ENCODE measurements at regions not wholly inside any gene's neighbourhood (a gene's known extent, or its start where the extent isn't known, plus 50 kb on each side); places are given as distances from the start of the nearest gene placed in this dataset.

DNA sequence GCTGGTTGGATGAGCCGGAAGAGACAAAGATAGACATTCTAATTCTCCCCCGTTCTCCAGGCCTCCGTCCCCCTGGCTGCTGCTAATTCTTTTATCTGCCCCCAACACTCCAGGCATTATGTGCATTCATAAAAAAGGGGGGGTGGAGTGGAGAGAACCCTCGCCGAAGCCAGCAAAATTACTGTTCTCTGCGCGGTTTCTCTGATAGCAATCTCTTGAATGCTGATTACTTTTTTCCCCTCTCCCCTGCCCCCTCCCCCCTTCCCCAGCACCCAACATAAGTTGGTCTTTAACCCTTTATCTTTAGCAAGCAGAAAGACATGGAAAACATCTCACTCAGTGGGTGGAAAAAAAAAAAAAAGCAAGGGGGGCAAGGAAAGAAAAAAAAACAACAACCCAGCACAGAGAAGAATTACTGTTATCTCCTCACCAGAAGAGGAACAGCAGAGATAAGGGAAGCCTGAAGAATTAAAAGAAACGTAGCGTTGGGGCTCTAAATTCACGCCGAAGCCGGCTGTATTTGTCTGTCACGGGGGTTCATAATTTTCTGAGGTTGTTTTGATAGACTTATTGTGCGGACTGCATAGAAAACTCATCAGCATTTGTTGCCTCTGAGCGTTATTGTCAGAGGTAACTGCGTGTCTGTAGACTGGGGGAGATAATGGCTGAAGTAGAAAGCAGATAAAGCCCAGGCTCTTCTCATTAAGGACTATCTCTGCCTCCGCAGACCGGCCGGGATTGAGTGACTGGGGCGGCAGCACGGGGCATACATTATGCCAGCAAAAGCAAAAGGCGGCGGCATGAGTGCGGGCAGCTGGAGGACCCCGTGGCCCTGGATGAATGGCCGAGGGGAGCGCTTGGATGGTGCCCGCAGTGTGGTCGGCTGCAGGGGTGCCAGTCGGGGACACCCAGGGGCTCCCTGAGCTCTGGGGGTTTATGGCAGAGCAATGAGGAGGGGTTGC, 126.9 kb downstream of the MRM1 start:
- no peak for DNase-seq (ENCODE audit: low spot score)

- DNase-seq (ENCODE audit: low spot score) = no peak
These were observed 128.9 kb downstream of the MRM1 start for GRCh38 chr17:36730095-36730808.

DNA sequence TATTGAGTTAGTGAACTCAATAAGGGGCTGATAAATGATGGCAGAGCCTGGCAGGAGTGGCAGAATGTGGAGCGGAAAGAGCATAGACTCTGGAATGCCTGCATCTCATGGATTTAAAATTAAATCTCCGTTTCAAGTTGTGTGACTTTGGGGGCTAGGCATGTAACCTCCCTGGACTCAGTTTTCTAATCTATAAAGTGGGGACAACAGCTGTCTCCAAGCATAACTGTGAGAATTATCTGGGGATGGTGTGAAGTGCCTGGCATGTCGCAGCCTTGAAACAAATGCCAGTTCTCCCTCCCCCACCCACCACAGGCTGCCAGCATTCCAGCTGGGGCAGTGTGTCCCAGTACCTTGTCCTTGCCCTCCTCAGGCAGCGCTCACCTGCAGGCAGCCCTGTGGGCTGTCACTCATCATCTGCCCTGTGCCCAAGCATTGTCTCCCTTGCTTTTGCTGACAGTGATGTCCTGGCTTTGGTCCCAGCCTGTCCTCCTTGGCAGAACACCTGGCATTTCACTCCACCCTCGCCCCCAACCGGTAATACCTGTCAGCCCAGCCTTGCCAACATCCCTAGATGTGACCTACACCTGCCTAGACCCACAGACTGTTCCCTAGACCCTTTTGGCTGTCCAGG, 129.6 kb downstream of the MRM1 start:
- no peak for DNase-seq (ENCODE audit: low spot score)

- no peak for DNase-seq (ENCODE audit: low spot score)
These were observed 130.4 kb downstream of the MRM1 start for GRCh38 chr17:36731811-36732210.

DNA sequence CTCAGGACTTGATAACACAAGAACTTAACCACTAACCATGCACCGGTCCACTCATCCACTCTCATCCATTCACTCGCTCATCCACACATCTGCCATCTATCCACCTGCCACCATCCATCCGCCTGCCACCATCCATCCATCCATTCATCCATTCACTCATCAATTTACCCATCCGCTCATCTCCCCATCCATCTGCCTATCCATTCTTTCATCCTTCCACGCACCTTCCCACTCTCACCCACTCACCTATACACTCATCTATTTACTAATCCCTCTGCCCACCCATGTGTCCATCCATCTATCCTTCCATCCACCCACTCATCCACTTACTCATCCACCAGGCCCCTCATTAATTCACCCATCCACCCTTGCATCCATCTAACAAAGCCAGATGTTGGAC, 131.0 kb downstream of the MRM1 start:
- DNase-seq (ENCODE audit: low spot score) = no peak

- DNase-seq (ENCODE audit: low spot score) = no peak
These were observed 135.1 kb downstream of the MRM1 start for GRCh38 chr17:36736201-36737156.

- DNase-seq (ENCODE audit: low spot score) = no peak
These were observed 137.8 kb downstream of the MRM1 start for GRCh38 chr17:36739208-36739607.

DNA sequence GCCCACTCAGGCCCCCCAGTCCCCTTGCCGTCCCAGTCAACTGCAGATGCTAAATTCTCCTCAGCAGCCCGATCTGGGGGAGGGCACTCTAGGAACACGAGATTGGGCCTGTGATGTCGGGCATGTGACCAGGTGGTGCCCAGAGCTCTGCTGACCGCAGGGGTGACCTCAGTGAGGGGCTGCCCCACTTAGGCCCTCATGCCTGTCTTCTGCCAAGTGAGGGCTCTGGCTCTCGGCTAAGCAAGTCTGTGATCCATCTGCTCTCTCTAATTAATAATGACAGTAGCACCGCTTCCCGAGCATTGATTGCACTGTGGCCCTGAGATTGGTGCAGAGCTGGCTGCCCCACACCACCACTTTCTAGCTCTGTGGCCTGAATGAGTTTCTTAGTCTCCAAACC, 138.8 kb downstream of the MRM1 start:
- no peak for DNase-seq (ENCODE audit: low spot score)

GRCh38 chr17:36741019-36741902, 139.9 kb downstream of the MRM1 start:
- DNase-seq (ENCODE audit: low spot score) = no peak

DNA sequence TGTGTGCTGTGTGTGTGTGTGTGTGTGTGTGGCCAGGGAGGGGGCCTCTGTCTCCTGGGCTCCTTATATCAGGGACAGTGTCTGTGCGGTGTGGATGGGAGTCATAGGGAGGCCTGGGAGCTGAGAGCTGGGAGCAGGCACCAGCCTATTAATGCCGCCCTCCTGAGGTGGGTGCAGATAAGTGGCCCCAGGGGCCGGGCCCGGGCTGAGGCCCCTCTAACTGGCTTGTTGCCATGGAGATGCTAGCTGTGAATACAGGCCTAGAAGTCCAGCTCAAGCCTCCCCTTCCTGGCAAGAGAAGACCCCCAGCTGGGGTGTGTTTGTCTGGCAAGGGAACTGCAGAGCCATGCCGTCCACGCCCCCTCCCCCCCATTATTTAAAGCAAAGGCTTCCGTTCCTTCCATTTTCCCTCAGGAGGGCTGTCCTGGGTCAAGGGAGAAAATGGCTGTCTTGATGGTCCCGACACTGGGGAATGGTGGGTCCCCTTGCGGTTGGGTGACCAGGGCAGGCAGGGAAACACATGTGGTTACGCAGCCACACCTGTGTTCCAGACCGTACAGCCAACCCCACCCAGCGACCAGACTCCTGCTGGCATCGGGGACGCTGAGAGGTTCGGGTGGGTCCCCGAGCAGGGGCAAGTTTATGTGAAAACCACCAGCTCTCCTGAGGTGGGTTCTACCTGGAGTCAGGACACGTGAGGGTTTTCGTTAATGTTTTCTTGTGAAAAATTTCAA, 141.1 kb downstream of the MRM1 start:
- no peak for DNase-seq (ENCODE audit: low spot score)

DNA sequence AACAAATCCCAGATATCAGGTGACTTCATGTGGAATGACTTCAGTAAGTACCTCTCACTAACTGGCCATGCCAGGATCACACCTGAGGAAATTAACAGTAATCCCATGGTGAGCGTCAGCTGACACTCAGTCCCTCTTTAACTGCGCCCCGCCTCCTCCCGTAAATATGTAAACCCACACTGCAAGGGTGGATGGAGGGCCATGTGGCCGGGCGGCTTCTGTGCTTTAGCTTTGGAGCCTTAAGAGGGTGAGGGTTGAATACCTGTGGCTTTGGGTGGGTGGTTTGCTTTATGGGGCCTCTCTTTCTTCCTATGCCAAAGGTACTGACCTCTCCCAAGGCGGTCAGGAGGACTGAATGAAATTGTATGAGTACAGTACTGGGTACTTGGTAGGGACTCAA, 141.7 kb downstream of the MRM1 start:
- DNase-seq (ENCODE audit: low spot score) = no peak

DNA sequence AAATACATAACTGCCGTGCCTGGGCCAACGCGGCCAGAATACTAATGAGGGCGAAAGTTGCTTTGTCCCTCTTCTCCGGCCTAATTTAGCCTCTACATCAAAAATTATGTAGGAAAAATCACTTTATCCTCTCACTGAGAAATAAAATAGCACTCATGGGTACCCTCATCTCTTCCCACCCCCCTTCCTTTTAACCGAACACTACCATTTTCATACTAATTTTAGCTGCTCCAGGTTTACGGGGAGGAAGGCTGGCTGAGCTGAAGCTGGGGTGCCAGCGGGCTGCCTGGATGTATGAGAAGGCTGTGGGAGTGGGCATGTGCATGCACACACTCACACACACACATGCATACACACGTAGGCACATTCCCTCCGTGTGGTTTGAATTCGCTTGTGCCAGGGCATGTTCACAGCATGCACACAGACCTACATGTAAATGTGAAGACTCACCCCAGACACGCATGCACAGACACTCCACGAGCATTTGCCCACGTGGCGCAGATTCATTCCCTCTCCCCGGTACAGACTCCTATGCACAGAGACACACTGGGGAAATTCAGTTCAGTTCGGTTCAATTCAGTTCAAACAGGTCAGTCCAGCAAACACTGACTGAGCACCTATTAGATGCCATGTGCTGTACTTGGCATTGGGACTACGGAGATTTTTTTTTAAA, 145.1 kb downstream of the MRM1 start:
- no peak for DNase-seq (ENCODE audit: low spot score)

- no peak for DNase-seq (ENCODE audit: low spot score)
These were observed 146.5 kb downstream of the MRM1 start for GRCh38 chr17:36747861-36748260.

- no peak for DNase-seq (ENCODE audit: low spot score)
These were observed 146.9 kb downstream of the MRM1 start for GRCh38 chr17:36748272-36748671.

DNA sequence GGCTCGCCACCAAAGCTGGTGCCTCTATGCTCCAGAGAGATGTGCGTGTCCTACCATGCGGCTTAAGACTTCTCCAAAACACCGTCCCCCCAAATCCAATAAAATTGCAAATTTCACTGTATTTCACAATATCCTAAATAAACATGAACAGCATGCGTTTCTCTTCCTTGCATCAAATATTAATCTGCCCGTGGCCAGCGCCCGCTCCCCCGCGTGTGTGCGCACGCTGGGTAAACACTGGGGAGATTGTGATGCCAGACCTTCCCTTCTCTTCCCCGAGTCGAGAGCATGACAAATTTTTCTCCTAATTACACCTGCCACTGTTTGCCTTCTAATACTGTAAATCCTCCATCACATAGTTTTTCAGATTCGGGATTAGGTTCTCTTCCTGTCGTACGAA, 148.1 kb downstream of the MRM1 start:
- no peak for DNase-seq (ENCODE audit: low spot score)

- no peak for DNase-seq (ENCODE audit: low spot score)
These were observed 149.0 kb downstream of the MRM1 start for GRCh38 chr17:36750316-36750885.

- no peak for DNase-seq (ENCODE audit: low spot score)
These were observed 150.9 kb downstream of the MRM1 start for GRCh38 chr17:36752096-36752888.

DNA sequence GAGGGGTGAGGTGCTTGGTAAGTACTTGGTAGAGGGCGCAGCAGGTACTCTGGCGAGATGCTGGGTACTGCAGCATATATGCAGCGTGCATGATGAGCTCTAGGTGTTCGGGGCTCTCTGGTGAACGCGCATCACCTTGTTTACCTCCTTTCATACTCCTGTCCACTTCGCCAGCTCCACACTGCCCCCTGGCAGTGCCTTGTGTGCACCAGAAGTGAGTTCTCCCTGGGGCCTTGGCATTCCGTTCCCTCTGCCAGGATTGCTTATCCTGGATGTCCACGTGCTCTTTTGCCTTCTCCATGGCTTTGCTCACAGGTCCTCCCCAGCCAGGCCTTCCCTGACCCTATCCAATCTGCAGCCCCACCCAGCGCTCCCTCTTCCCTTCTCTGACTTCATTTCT, 154.2 kb downstream of the MRM1 start:
- peak; percentile 16 for DNase-seq (ENCODE audit: low spot score)
